ENCODE measurements at regions not wholly inside any gene's neighbourhood (a gene's known extent, or its start where the extent isn't known, plus 50 kb on each side); places are given as distances from the start of the nearest gene placed in this dataset.

GRCh38 chr5:96601715-96602244 is 60.4 kb upstream of the CAST start:
- TF ChIP-seq YY1 (IDR thresholded peaks at IDR 0.05; ENCODE audit: extremely low read depth, insufficient replicate concordance, low read depth, low read length) (no peak), SIN3A (IDR thresholded peaks at IDR 0.05; ENCODE audit: low read depth) (no peak)
- TF ChIP-seq, protein P1, sequence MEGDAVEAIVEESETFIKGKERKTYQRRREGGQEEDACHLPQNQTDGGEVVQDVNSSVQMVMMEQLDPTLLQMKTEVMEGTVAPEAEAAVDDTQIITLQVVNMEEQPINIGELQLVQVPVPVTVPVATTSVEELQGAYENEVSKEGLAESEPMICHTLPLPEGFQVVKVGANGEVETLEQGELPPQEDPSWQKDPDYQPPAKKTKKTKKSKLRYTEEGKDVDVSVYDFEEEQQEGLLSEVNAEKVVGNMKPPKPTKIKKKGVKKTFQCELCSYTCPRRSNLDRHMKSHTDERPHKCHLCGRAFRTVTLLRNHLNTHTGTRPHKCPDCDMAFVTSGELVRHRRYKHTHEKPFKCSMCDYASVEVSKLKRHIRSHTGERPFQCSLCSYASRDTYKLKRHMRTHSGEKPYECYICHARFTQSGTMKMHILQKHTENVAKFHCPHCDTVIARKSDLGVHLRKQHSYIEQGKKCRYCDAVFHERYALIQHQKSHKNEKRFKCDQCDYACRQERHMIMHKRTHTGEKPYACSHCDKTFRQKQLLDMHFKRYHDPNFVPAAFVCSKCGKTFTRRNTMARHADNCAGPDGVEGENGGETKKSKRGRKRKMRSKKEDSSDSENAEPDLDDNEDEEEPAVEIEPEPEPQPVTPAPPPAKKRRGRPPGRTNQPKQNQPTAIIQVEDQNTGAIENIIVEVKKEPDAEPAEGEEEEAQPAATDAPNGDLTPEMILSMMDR (IDR thresholded peaks at IDR 0.05 in 2 of 3, conservative IDR thresholded peaks at IDR 0.05 in 1 of 3; ENCODE audit: borderline replicate concordance in 1 of 3, insufficient read depth in 1 of 3, low read depth in 2 of 3, low read length in 2 of 3), result peak; percentile 71 to 86 (median 75)
- TF ChIP-seq, protein P2, sequence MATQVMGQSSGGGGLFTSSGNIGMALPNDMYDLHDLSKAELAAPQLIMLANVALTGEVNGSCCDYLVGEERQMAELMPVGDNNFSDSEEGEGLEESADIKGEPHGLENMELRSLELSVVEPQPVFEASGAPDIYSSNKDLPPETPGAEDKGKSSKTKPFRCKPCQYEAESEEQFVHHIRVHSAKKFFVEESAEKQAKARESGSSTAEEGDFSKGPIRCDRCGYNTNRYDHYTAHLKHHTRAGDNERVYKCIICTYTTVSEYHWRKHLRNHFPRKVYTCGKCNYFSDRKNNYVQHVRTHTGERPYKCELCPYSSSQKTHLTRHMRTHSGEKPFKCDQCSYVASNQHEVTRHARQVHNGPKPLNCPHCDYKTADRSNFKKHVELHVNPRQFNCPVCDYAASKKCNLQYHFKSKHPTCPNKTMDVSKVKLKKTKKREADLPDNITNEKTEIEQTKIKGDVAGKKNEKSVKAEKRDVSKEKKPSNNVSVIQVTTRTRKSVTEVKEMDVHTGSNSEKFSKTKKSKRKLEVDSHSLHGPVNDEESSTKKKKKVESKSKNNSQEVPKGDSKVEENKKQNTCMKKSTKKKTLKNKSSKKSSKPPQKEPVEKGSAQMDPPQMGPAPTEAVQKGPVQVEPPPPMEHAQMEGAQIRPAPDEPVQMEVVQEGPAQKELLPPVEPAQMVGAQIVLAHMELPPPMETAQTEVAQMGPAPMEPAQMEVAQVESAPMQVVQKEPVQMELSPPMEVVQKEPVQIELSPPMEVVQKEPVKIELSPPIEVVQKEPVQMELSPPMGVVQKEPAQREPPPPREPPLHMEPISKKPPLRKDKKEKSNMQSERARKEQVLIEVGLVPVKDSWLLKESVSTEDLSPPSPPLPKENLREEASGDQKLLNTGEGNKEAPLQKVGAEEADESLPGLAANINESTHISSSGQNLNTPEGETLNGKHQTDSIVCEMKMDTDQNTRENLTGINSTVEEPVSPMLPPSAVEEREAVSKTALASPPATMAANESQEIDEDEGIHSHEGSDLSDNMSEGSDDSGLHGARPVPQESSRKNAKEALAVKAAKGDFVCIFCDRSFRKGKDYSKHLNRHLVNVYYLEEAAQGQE (IDR thresholded peaks at IDR 0.05; ENCODE audit: low read depth), result no peak

All from HCT116 (cell line).